Nephron (organoid): ENCODE measurements at regions not wholly inside any gene's neighbourhood (a gene's known extent, or its start where the extent isn't known, plus 50 kb on each side); places are given as distances from the start of the nearest gene placed in this dataset.

Experiments
- H3K27ac Mint-ChIP-seq, 3 experiments: 2 replicates each; pipeline ENCODE4 v1.8.0; 2020; ENCODE audit warnings: mixed read lengths in 3 of 3, mild to moderate bottlenecking in 2 of 3, moderate library complexity in 1 of 3
- H3K27me3 Mint-ChIP-seq: 2 replicates; pipeline ENCODE4 v1.8.0; 2021; ENCODE audit warnings: low read depth, mild to moderate bottlenecking, moderate library complexity, mixed read lengths
- H3K36me3 Mint-ChIP-seq: 2 replicates; pipeline ENCODE4 v1.8.0; 2020; ENCODE audit warnings: low read depth, mixed read lengths
- H3K4me1 Mint-ChIP-seq: 2 replicates; pipeline ENCODE4 v1.8.0; 2020; ENCODE audit warnings: mixed read lengths
- H3K4me3 Mint-ChIP-seq, 3 experiments: 2 replicates each; pipeline ENCODE4 v1.8.0; 2020; ENCODE audit warnings: mild to moderate bottlenecking in 3 of 3, mixed read lengths in 3 of 3, moderate library complexity in 2 of 3
- H3K9me3 Mint-ChIP-seq: 2 replicates; pipeline ENCODE4 v1.8.0; 2020; ENCODE audit warnings: mixed read lengths
- CTCF ChIP-seq, 3 experiments: fragments of 200-600 bp; sonication (generic); IDR thresholded peaks; one replicate each; pipeline ENCODE4 v1.5.0; 2021; ENCODE audit warnings: antibody characterized with exemption in 3 of 3; ENCODE audit not compliant: unreplicated experiment in 3 of 3

GRCh38 chr9:12394105-12394504, 299.1 kb upstream of the TYRP1 start:
- TF ChIP-seq CTCF (IDR thresholded peaks at IDR 0.05; ENCODE audit: unreplicated experiment in 3 of 3): no peak
- no peak overlapping the region for H3K4me3 Mint-ChIP-seq
- H3K4me1 Mint-ChIP-seq: no peaks in the 10 kb centered on the region
- no peaks in the 10 kb centered on the region for H3K27me3 Mint-ChIP-seq
- no peaks in the 10 kb centered on the region for H3K9me3 Mint-ChIP-seq
- no peaks in the 10 kb centered on the region for H3K36me3 Mint-ChIP-seq
- H3K27ac Mint-ChIP-seq: no peak overlapping the region

DNA sequence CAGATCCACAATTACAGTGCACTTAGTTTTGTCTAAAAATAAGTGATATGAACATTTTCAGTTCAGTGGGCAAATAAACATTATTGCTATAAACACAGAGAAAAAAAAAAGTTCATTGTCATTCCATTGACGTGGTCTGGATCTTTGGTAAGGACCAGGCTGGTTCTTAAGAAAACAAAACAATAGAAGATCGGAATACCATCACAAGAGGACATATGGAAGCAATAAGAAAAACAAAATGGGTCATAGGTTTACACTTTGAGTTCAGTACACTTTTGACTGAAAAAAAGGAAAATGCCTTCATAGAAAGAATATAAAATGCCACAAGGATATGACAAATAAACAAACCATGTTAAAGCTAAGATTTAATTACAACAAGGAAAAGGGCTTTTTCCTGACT, 289.5 kb upstream of the TYRP1 start:
- H3K4me1 Mint-ChIP-seq: no peaks in the 10 kb centered on the region
- H3K9me3 Mint-ChIP-seq: no peaks in the 10 kb centered on the region
- no peaks in the 10 kb centered on the region for H3K27me3 Mint-ChIP-seq
- H3K4me3 Mint-ChIP-seq: no peak overlapping the region
- no peak for TF ChIP-seq CTCF (IDR thresholded peaks at IDR 0.05; ENCODE audit: unreplicated experiment in 3 of 3)
- H3K27ac Mint-ChIP-seq: no peak overlapping the region
- H3K36me3 Mint-ChIP-seq: no peaks in the 10 kb centered on the region

GRCh38 chr9:12413986-12414385, 279.2 kb upstream of the TYRP1 start:
- Mint-ChIP-seq H3K4me3 (no peak overlapping the region), H3K27ac (peak overlapping the region; percentile 26 to 86 (median 43)), H3K9me3 (no peaks in the 10 kb centered on the region), H3K36me3 (no peaks in the 10 kb centered on the region), H3K4me1 (peaks cover 6% of the 10 kb centered on the region), H3K27me3 (no peaks in the 10 kb centered on the region)
- no peak for TF ChIP-seq CTCF (IDR thresholded peaks at IDR 0.05; ENCODE audit: unreplicated experiment in 3 of 3)

- Mint-ChIP-seq H3K4me1 (peaks cover 6% of the 10 kb centered on the region), H3K9me3 (no peaks in the 10 kb centered on the region), H3K4me3 (no peak overlapping the region), H3K36me3 (no peaks in the 10 kb centered on the region), H3K27ac (peak overlapping the region; percentile 26 to 86 (median 43)), H3K27me3 (no peaks in the 10 kb centered on the region)
- no peak for TF ChIP-seq CTCF (IDR thresholded peaks at IDR 0.05; ENCODE audit: unreplicated experiment in 3 of 3)
Observed at GRCh38 chr9:12414514-12414913, 278.7 kb upstream of the TYRP1 start.

GRCh38 chr9:12415361-12415760, 277.8 kb upstream of the TYRP1 start:
- Mint-ChIP-seq H3K4me3 (no peak overlapping the region), H3K4me1 (peaks cover 6% of the 10 kb centered on the region), H3K27me3 (no peaks in the 10 kb centered on the region), H3K27ac (peak overlapping the region; percentile 26 to 86 (median 43)), H3K36me3 (no peaks in the 10 kb centered on the region), H3K9me3 (no peaks in the 10 kb centered on the region)
- no peak for TF ChIP-seq CTCF (IDR thresholded peaks at IDR 0.05; ENCODE audit: unreplicated experiment in 3 of 3)

DNA sequence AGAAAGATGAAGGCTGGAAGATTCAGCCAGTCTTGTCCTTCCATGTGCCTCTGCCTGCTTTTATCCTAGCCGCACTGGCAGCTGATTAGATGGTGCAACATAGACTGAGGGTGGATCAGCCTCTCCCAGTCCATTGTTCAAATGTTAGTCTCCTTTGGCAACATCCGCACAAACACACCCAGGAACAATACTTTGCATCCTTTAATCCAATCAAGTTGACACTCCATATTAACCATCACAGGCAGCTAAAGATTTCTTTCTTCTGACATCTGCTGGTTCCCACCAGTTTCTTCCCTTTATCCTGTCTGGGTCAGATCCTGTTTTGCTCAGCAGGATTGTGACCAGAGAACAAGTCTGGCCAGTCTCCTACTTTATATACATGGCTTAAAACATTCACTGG, 276.5 kb upstream of the TYRP1 start:
- H3K9me3 Mint-ChIP-seq: no peaks in the 10 kb centered on the region
- no peak for TF ChIP-seq CTCF (IDR thresholded peaks at IDR 0.05; ENCODE audit: unreplicated experiment in 3 of 3)
- H3K27me3 Mint-ChIP-seq: no peaks in the 10 kb centered on the region
- H3K4me3 Mint-ChIP-seq: no peak overlapping the region
- H3K36me3 Mint-ChIP-seq: no peaks in the 10 kb centered on the region
- peaks cover 6% of the 10 kb centered on the region for H3K4me1 Mint-ChIP-seq
- peak overlapping the region in 2 of 3 experiments; percentile 28 to 67 for H3K27ac Mint-ChIP-seq
